Breast epithelium (tissue), 3 donors: ENCODE measurements at regions not wholly inside any gene's neighbourhood (a gene's known extent, or its start where the extent isn't known, plus 50 kb on each side); places are given as distances from the start of the nearest gene placed in this dataset.

Experiments used
- CTCF ChIP-seq, 3 donors: fragments of 450-650 bp; IDR thresholded peaks; one replicate each; pipeline ENCODE4 v1.5.1; 2016 to 2017; ENCODE audit warnings: antibody characterized with exemption in 3 of 3, mild to moderate bottlenecking in 3 of 3, moderate library complexity in 3 of 3
- POLR2A ChIP-seq: fragments of 450-650 bp; IDR thresholded peaks from one replicate; pipeline ENCODE4 v1.6.1; 2016; ENCODE audit warnings: antibody characterized with exemption, mild to moderate bottlenecking, moderate library complexity
- POLR2AphosphoS5 ChIP-seq, 3 donors: sonication (generic); formaldehyde crosslinking; IDR thresholded peaks; one replicate each; pipeline ENCODE4 v1.6.1; 2017; ENCODE audit warnings: antibody characterized with exemption in 3 of 3

- TF ChIP-seq CTCF (IDR thresholded peaks at IDR 0.05): no peak
- no peak for TF ChIP-seq POLR2AphosphoS5 (IDR thresholded peaks at IDR 0.05)
- TF ChIP-seq POLR2A: no peak
Observed at GRCh38 chr7:13822678-13823077, 166.8 kb downstream of the ETV1 start.
